IMR-90 (cell line): ENCODE measurements at regions not wholly inside any gene's neighbourhood (a gene's known extent, or its start where the extent isn't known, plus 50 kb on each side); places are given as distances from the start of the nearest gene placed in this dataset.
A peak's percentile ranks its signal among the peaks of the same experiment; 100 is the strongest.

Source experiments
- CEBPB ChIP-seq: IDR thresholded peaks from 2 replicates; pipeline ENCODE4 v1.6.1; 2012; ENCODE audit warnings: low read depth, low read length, improper control_type of control experiment
- FOS ChIP-seq: fragments of 150-350 bp; IDR thresholded peaks from 2 replicates; pipeline ENCODE4 v1.6.1; 2016; ENCODE audit warnings: low read depth, low read length
- MAFK ChIP-seq: IDR thresholded peaks from 2 replicates; pipeline ENCODE4 v1.6.1; 2012; ENCODE audit warnings: low read depth, low read length, improper control_type of control experiment
- MXI1 ChIP-seq: IDR thresholded peaks from 2 replicates; pipeline ENCODE4 v1.6.1; 2012; ENCODE audit warnings: low read depth, mild to moderate bottlenecking, low read length, moderate library complexity, borderline replicate concordance
- POLR2A ChIP-seq: IDR thresholded peaks from 2 replicates; pipeline ENCODE4 v1.6.1; 2012; ENCODE audit warnings: mild to moderate bottlenecking, low read depth, low read length
- RFX5 ChIP-seq: IDR thresholded peaks from 2 replicates; pipeline ENCODE4 v1.8.0; 2012; ENCODE audit warnings: low read depth, mild to moderate bottlenecking, low read length, moderate library complexity
- SMC3 ChIP-seq: fragments of 150-350 bp; IDR thresholded peaks from 2 replicates; pipeline ENCODE4 v1.6.1; 2016; ENCODE audit warnings: low read depth, mild to moderate bottlenecking, antibody characterized with exemption, low read length, moderate library complexity
- TF ChIP-seq, protein P1 (sequence below): conservative IDR thresholded peaks from 2 replicates; pipeline ENCODE4 v1.5.1; 2012; ENCODE audit warnings: mild to moderate bottlenecking, low read depth, low read length, improper control_type of control experiment
- TF ChIP-seq, protein P2 (sequence below): fragments of 150-350 bp; IDR thresholded peaks from 2 replicates; pipeline ENCODE4 v1.6.1; 2017; ENCODE audit warnings: mild to moderate bottlenecking, antibody characterized with exemption, low read length, low read depth

DNA sequence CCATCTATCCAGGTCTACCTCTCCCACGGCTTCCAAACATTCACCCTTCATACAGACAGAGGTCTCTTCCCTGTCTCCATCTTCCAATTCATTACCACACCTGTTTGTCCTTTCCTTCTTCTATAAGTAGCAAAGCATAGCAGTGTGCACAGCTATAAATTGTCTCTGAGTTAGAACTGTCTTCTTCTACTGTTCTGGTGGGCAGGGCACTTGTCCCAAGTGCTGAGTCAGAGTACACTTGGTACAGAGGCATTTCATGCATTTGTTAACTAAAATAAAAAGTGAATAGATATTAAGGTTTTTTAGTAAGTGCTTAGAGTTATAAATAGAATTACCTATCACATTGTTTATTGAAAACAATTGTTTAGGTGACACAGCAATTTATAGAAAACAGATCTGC, 150.1 kb upstream of the CCDC54 start:
- TF ChIP-seq, protein P1, sequence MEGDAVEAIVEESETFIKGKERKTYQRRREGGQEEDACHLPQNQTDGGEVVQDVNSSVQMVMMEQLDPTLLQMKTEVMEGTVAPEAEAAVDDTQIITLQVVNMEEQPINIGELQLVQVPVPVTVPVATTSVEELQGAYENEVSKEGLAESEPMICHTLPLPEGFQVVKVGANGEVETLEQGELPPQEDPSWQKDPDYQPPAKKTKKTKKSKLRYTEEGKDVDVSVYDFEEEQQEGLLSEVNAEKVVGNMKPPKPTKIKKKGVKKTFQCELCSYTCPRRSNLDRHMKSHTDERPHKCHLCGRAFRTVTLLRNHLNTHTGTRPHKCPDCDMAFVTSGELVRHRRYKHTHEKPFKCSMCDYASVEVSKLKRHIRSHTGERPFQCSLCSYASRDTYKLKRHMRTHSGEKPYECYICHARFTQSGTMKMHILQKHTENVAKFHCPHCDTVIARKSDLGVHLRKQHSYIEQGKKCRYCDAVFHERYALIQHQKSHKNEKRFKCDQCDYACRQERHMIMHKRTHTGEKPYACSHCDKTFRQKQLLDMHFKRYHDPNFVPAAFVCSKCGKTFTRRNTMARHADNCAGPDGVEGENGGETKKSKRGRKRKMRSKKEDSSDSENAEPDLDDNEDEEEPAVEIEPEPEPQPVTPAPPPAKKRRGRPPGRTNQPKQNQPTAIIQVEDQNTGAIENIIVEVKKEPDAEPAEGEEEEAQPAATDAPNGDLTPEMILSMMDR = no peak
- TF ChIP-seq RFX5 = no peak
- no peak for TF ChIP-seq POLR2A
- TF ChIP-seq SMC3 = no peak
- TF ChIP-seq, protein P2, sequence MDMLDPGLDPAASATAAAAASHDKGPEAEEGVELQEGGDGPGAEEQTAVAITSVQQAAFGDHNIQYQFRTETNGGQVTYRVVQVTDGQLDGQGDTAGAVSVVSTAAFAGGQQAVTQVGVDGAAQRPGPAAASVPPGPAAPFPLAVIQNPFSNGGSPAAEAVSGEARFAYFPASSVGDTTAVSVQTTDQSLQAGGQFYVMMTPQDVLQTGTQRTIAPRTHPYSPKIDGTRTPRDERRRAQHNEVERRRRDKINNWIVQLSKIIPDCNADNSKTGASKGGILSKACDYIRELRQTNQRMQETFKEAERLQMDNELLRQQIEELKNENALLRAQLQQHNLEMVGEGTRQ = no peak
- TF ChIP-seq MXI1 = no peak
- no peak for TF ChIP-seq CEBPB
- TF ChIP-seq MAFK = peak; percentile 30; the same call in 1 of the 2 replicates
- no peak for TF ChIP-seq FOS
